HG03342 (cell line): ENCODE measurements at regions not wholly inside any gene's neighbourhood (a gene's known extent, or its start where the extent isn't known, plus 50 kb on each side); places are given as distances from the start of the nearest gene placed in this dataset.
A peak's percentile ranks its signal among the peaks of the same experiment; 100 is the strongest.

ENCODE experiments used
- ATAC-seq: cut with Tn5 transposase; IDR thresholded peaks from one replicate; pipeline ENCODE4 v1.9.1; 2021; ENCODE audit warnings: mild to moderate bottlenecking, moderate library complexity; ENCODE audit not compliant: unreplicated experiment

- no peak for ATAC-seq
These were observed 64.2 kb upstream of the CPEB4 start for GRCh38 chr5:173823721-173824567.

GRCh38 chr5:173825215-173825865 is 62.8 kb upstream of the CPEB4 start:
- ATAC-seq, result no peak

- no peak for ATAC-seq
These were observed 62.1 kb upstream of the CPEB4 start for GRCh38 chr5:173826086-173826427.

GRCh38 chr5:173826428-173827350 is 61.5 kb upstream of the CPEB4 start:
- ATAC-seq, result no peak

- no peak for ATAC-seq
These were observed 59.2 kb upstream of the CPEB4 start for GRCh38 chr5:173828952-173829351.

- ATAC-seq, result peak; percentile 46
These were observed 58.3 kb upstream of the CPEB4 start for GRCh38 chr5:173829826-173830225.

GRCh38 chr5:173830421-173830820 is 57.7 kb upstream of the CPEB4 start:
- peak; percentile 28 for ATAC-seq

- no peak for ATAC-seq
These were observed 56.8 kb upstream of the CPEB4 start for GRCh38 chr5:173831196-173831914.

GRCh38 chr5:173832386-173832785 is 55.8 kb upstream of the CPEB4 start:
- ATAC-seq, result no peak

GRCh38 chr5:173833196-173833985 is 54.8 kb upstream of the CPEB4 start:
- no peak for ATAC-seq

- ATAC-seq, result no peak
These were observed 53.9 kb upstream of the CPEB4 start for GRCh38 chr5:173834071-173834771.

GRCh38 chr5:173835131-173835530 is 53.0 kb upstream of the CPEB4 start:
- ATAC-seq, result no peak

- ATAC-seq, result no peak
These were observed 52.5 kb upstream of the CPEB4 start for GRCh38 chr5:173835661-173836060.

- ATAC-seq, result no peak
These were observed 50.5 kb upstream of the CPEB4 start for GRCh38 chr5:173837654-173838053.
